HEK293T (cell line): ENCODE measurements at regions not wholly inside any gene's neighbourhood (a gene's known extent, or its start where the extent isn't known, plus 50 kb on each side); places are given as distances from the start of the nearest gene placed in this dataset.

Source experiments
- BHLHE40 ChIP-seq: fragments of 450-650 bp; IDR thresholded peaks from 2 replicates; pipeline ENCODE4 v1.6.1; 2016; ENCODE audit warnings: mild to moderate bottlenecking, moderate library complexity, borderline replicate concordance
- ELF4 ChIP-seq: fragments of 450-650 bp; IDR thresholded peaks from 2 replicates; pipeline ENCODE4 v1.6.1; 2017; ENCODE audit warnings: antibody characterized with exemption
- PKNOX1 ChIP-seq: fragments of 450-650 bp; IDR thresholded peaks from 2 replicates; pipeline ENCODE4 v1.6.1; 2016
- TARDBP ChIP-seq: fragments of 450-650 bp; IDR thresholded peaks from 2 replicates; pipeline ENCODE4 v1.6.1; 2016

- TF ChIP-seq ELF4 (no peak), BHLHE40 (no peak), TARDBP (no peak), PKNOX1 (no peak)
Observed at GRCh38 chr18:27803957-27804356, 373.0 kb downstream of the CDH2 start.
